Inflammatory macrophage (primary cell): ENCODE measurements at regions not wholly inside any gene's neighbourhood (a gene's known extent, or its start where the extent isn't known, plus 50 kb on each side); places are given as distances from the start of the nearest gene placed in this dataset.

Experiments used
- DNase-seq, 2 donors: peaks; one replicate each; pipeline ENCODE4 v3.0.0-alpha.2; 2020 to 2022

GRCh38 chr1:68969441-68969840, 472.6 kb upstream of the DEPDC1 start:
- DNase-seq = no peak

- DNase-seq = no peak
Observed at GRCh38 chr1:68970571-68970970, 473.7 kb upstream of the DEPDC1 start.

- DNase-seq = no peak
Observed at GRCh38 chr1:68973459-68974244, 476.8 kb upstream of the DEPDC1 start.

GRCh38 chr1:68974447-68974846, 477.6 kb upstream of the DEPDC1 start:
- no peak for DNase-seq

- DNase-seq = no peak
Observed at GRCh38 chr1:68975212-68975933, 478.5 kb upstream of the DEPDC1 start.

GRCh38 chr1:68976916-68977610, 480.2 kb upstream of the DEPDC1 start:
- DNase-seq = no peak

GRCh38 chr1:68979891-68980290, 483.0 kb upstream of the DEPDC1 start:
- DNase-seq = no peak

- DNase-seq = no peak
Observed at GRCh38 chr1:68984289-68984688, 487.4 kb upstream of the DEPDC1 start.

GRCh38 chr1:68994096-68994495, 497.2 kb upstream of the DEPDC1 start:
- no peak for DNase-seq

GRCh38 chr1:69016468-69016867, 519.6 kb upstream of the DEPDC1 start:
- DNase-seq = no peak

GRCh38 chr1:69029649-69030048, 532.8 kb upstream of the DEPDC1 start:
- DNase-seq = no peak

DNA sequence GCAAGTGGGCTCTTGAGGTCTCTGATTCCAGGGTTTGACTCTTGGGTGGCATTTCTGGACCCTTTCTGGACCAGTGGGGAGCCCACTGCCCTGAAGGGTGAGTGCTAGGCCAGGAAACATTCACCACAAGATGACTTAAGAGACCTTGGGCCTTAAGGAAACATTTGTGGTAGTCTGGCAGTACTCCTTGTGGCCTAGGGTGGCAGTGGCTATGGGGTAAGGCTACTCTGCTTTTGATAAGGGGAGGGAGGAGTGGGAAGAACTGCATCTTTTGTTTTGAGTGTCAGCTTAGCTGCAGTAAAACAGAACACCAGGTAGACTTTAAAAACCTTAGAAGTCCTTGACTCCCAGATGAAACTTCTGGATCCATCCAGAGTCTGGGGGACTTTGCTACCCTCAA, 529.3 kb upstream of the LRRC7 start:
- DNase-seq = no peak

GRCh38 chr1:69045572-69045971, 522.1 kb upstream of the LRRC7 start:
- no peak for DNase-seq

- DNase-seq = no peak
Observed at GRCh38 chr1:69055194-69055593, 512.5 kb upstream of the LRRC7 start.

- no peak for DNase-seq
Observed at GRCh38 chr1:69058454-69058853, 509.3 kb upstream of the LRRC7 start.

GRCh38 chr1:69070660-69071373, 496.9 kb upstream of the LRRC7 start:
- no peak for DNase-seq

DNA sequence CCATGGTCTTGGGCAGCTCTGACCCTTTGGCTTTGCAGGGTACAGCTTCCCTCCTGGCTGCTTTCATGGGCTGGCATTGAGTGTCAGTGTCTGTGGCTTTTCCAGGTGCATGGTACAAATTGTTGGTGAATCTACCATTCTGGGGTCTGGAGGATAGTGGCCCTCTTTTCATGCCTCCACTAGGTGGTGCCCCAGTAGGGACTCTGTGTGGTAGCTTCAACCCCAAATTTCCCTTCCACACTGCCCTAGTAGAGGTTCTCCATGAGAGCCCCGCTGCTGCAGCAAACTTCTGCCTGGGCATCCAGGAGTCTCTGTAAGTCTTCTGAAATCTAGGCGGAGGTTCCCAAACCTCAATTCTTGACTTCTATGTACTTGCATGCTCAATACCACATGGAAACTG, 494.5 kb upstream of the LRRC7 start:
- no peak for DNase-seq

DNA sequence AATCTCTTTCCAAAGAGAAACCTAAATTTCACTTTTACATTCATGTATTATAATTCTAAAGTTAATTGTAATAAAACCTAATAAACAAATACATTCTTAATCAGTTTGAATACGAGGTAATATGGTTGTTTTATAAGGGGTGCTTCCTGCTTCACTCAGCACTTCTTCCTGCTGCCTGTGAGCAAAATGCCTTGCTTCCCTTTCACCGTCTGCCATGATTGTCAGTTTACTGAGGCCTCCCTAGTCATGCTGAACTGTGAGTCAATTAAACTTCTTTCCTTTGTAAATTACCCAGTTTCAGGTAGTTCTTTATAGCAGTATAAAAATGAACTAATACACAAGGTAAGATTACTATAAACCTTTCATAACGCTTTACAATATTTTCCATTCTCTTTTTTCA, 491.1 kb upstream of the LRRC7 start:
- DNase-seq = no peak

DNA sequence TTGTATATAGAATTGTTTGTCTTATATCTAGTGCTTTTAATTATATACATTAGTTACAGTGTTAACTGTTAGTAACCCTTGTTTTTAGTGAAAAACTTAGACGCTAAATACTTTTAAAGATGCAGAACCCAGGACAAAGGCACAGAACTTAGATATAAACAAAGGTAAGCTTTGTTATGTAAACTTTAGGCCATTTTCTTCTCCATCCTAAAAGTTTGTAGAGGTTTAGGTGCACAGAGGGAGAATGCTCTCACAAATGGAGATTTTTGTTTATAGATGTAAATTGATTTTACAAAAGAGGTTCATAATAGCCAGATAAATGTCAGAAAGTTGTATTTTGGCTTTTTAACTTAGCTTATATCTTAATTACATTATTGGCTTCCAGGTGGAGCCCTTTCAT, 490.5 kb upstream of the LRRC7 start:
- DNase-seq = no peak

DNA sequence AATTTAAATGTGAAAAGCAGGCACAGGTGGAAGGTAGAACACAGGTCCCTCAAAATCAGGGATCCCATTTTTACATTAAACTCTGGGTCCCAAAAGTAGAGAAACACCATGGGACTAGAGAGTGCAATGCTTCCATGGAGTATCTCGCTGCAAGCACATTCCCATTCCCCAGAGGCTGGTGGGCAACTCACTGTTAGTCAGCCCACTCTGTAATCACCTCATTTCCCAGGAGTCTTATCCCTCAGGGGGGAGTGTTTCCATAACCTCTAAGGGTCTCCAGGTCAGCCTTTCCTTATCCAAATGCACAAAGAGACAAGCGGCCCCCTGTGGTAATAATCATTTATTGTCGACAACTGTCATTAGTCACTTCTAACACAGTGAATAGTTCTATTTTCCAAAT, 490.1 kb upstream of the LRRC7 start:
- DNase-seq = no peak

DNA sequence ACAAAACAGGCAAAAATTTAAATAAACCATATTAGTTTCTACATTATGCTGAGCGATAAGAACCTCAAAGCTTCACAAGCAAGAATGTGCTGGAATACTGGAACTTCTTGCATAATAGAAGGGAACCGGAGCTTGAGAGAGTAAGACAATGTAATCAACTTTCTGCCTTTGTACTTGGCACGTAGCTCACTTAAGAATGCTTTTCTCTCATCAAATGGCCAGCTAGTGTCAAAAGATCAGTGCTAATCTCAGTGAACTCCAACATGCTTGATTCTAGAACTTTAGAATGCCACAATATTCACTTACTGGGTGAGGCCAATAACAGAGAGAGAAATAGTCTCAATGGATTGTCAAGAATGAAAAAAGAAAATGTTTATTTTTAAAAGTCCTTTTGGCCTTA, 486.1 kb upstream of the LRRC7 start:
- no peak for DNase-seq

DNA sequence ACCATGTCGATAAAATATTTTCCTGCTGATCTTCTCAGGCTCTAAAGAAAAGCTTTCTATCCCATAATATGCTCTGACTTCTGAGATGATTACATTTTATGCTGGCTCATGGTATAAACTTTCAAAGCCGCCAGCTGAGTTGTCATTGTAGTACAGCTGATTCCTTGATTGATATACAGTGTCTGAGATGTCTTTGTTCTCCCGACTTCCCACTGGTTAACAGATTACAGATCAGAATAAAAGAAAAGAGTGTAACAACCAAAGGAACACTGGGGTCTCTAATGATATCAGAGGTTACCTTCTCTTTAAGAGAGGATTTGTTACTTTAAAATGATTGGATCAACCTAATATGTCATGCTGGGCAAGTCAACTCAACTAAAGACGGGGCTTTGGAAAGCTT, 485.4 kb upstream of the LRRC7 start:
- DNase-seq = no peak

- no peak for DNase-seq
Observed at GRCh38 chr1:69086148-69086547, 481.6 kb upstream of the LRRC7 start.
